Stomach (tissue), 8 donors: ENCODE measurements at regions not wholly inside any gene's neighbourhood (a gene's known extent, or its start where the extent isn't known, plus 50 kb on each side); places are given as distances from the start of the nearest gene placed in this dataset.

Source experiments
- DNase-seq, 2 donors: peaks; one replicate each; pipeline versions ENCODE4 v3.0.0 to v3.0.0-alpha.2; 2013 to 2019
- H3K27ac ChIP-seq, 5 donors: fragments of 200-600 bp in 4 of 5; sonication (generic) in 4 of 5; one replicate each; pipeline ENCODE4 v1.5.1; 2013 to 2019; ENCODE audit warnings: mild to moderate bottlenecking in 1 of 5, moderate library complexity in 1 of 5
- H3K27me3 ChIP-seq, 3 donors: fragments of 200-600 bp; sonication (generic); one replicate each; pipeline ENCODE4 v1.5.1; 2017 to 2019; ENCODE audit warnings: mixed run types in 1 of 3
- H3K36me3 ChIP-seq, 4 donors: fragments of 200-600 bp; sonication (generic); 1 replicate in 3 of 4; 2 replicates in 1 of 4; pipeline ENCODE4 v1.5.1; 2016 to 2019
- H3K4me1 ChIP-seq, 4 donors: fragments of 200-600 bp; sonication (generic); one replicate each; pipeline ENCODE4 v1.5.1; 2016 to 2019
- H3K4me3 ChIP-seq, 4 donors: fragments of 200-600 bp; sonication (generic) in 3 of 4; one replicate each; pipeline ENCODE4 v1.5.1; 2016 to 2019; ENCODE audit warnings: mild to moderate bottlenecking in 1 of 4
- H3K9me3 ChIP-seq, 4 donors: fragments of 200-600 bp; sonication (generic); one replicate each; pipeline ENCODE4 v1.5.1; 2016 to 2019
- EP300 ChIP-seq: sonication (generic); formaldehyde crosslinking; IDR thresholded peaks from one replicate; pipeline ENCODE4 v1.6.1; 2017; ENCODE audit warnings: antibody characterized with exemption
- POLR2A ChIP-seq, 4 donors: fragments of 450-650 bp; IDR thresholded peaks; one replicate each; pipeline ENCODE4 v1.6.1; 2016; ENCODE audit warnings: antibody characterized with exemption in 4 of 4, control low read depth in 2 of 4, mild to moderate bottlenecking in 1 of 4, moderate library complexity in 1 of 4
- POLR2AphosphoS5 ChIP-seq, 3 donors: sonication (generic); formaldehyde crosslinking; IDR thresholded peaks; one replicate each; pipeline ENCODE4 v1.6.1; 2016; ENCODE audit warnings: antibody characterized with exemption in 3 of 3
- WGBS, 5 donors: extraction: QIAGEN DNeasy Blood & Tissue Kit in 3 of 5; methylation state at CpG; one replicate each; pipeline versions ENCODE4 v1.1.5 to v1.1.7; 2013 to 2018; 5-methylcytosine and 5-hydroxymethylcytosine counted together
- intact Hi-C: fragments of 100-400 bp; cut with DNase I; formaldehyde crosslinking; loops from one replicate; pipeline ENCODE4 v1.15.1; 2023; ENCODE audit warnings: low total_unique reads
- TF ChIP-seq, protein P1 (sequence below), 7 experiments: fragments of 450-650 bp in 4 of 7; fragments of 200-600 bp in 3 of 7; sonication (generic) in 3 of 7; IDR thresholded peaks; one replicate each; pipeline ENCODE4 v1.5.1; 2016 to 2019; ENCODE audit warnings: antibody characterized with exemption in 7 of 7, control low read depth in 2 of 7, mild to moderate bottlenecking in 1 of 7
- donor health status: healthy with polysubstance abuse.
- donor health status: Bipolar disorder and iron deficiency.
- donor health status: healthy.

DNA sequence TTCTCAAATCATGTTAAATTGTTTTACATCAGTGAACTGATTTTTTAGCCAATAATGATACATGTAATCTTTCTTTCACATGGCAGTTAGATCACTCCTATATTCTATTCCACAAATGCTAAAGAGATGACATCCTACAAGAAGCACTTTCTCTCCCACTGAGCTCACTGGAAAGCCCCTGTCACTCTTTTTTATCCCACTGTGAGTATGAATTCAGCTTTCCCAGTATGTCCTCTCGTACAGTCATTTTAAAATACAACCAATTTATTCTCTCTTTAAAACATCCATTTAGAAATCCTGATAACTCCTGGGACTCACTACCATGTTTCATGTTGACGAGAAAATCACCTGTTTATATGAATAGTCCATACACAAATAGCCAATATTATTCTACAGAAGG, 599.9 kb downstream of the SEMA5A start:
- H3K4me3 ChIP-seq = no peak overlapping the region
- intact Hi-C loops = no loop called here
- H3K4me1 ChIP-seq = no peaks in the 10 kb centered on the region
- H3K36me3 ChIP-seq = no peaks in the 10 kb centered on the region
- no peak for DNase-seq
- WGBS, 5 donors = 61 to 71% (median 65%) methylated on average over 2 of the region's 2 CpGs
- TF ChIP-seq POLR2A (IDR thresholded peaks at IDR 0.05) (no peak), POLR2AphosphoS5 (IDR thresholded peaks at IDR 0.05) (no peak), EP300 (no peak)
- TF ChIP-seq, protein P1, sequence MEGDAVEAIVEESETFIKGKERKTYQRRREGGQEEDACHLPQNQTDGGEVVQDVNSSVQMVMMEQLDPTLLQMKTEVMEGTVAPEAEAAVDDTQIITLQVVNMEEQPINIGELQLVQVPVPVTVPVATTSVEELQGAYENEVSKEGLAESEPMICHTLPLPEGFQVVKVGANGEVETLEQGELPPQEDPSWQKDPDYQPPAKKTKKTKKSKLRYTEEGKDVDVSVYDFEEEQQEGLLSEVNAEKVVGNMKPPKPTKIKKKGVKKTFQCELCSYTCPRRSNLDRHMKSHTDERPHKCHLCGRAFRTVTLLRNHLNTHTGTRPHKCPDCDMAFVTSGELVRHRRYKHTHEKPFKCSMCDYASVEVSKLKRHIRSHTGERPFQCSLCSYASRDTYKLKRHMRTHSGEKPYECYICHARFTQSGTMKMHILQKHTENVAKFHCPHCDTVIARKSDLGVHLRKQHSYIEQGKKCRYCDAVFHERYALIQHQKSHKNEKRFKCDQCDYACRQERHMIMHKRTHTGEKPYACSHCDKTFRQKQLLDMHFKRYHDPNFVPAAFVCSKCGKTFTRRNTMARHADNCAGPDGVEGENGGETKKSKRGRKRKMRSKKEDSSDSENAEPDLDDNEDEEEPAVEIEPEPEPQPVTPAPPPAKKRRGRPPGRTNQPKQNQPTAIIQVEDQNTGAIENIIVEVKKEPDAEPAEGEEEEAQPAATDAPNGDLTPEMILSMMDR (IDR thresholded peaks at IDR 0.05) = no peak
- no peaks in the 10 kb centered on the region for H3K27me3 ChIP-seq
- no peak overlapping the region for H3K27ac ChIP-seq
- peaks cover 0 to 7% (median 2%) of the 10 kb centered on the region in 4 donors for H3K9me3 ChIP-seq

DNA sequence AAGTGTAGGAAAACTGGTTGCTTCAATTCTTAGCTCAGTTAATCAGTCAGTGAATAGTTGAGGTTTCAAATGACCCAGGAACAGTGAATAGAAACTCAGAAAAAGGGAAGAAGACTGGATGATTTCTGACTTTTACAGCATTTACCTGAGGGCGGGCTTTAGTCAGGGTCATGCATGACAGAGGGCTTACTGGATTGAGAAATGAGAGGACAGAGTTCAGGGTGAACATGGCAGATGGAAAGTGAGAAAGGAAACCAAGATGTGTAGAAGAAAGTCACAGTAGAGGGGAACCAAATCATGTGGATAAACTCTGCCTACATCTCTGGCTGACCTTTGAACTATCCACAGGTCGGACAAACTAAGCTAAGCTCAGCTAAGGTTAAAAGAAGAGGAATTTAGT, 596.0 kb downstream of the SEMA5A start:
- no peak for TF ChIP-seq POLR2A (IDR thresholded peaks at IDR 0.05)
- TF ChIP-seq EP300 = no peak
- TF ChIP-seq, protein P1 (IDR thresholded peaks at IDR 0.05) = no peak
- TF ChIP-seq POLR2AphosphoS5 (IDR thresholded peaks at IDR 0.05) = no peak
- intact Hi-C loops = no loop called here
- Histone ChIP-seq H3K9me3 (no peaks in the 10 kb centered on the region), H3K27me3 (no peaks in the 10 kb centered on the region), H3K36me3 (no peaks in the 10 kb centered on the region), H3K27ac (no peak overlapping the region), H3K4me1 (no peaks in the 10 kb centered on the region), H3K4me3 (no peak overlapping the region)
- DNase-seq = no peak
- WGBS, 5 donors = 54 to 68% (median 56%) methylated on average over 2 of the region's 2 CpGs

DNA sequence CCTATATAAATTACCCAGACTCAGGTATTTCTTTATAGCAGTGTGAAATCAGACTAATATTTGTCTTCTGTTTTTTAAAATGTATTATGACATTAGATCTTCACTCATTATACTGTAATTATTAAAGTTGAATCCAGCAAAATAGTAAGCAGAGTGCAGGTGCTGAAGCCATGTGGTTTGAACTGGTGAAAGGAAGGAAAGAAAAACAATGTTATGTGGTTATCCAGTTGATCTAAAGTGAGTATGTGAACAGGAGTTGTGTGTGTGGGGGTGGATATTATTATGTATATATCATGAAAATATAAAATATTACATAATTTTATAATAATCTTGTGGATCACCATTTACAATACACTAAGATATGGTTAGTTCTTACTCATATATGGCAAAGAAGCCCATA, 593.7 kb downstream of the SEMA5A start:
- no peak overlapping the region for H3K27ac ChIP-seq
- intact Hi-C loops = no loop called here

DNA sequence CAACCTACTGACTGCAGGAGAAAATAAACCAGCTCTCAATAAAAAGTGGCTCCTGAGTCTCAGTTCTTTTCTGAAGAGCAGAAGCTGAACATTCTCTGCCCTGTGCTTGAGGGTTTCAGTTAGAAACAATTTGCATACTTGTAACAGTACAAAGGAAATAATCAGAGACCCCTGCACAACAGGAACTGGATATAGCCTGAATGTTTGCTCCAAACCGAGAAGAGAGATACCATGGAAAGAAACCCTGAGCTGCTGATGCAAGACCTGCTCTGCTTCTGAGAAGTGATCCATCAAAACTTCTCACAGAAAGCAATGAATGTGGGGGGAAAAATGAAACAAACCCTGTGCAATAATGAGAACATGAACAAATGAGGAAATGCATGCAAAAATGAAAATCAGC, 592.9 kb downstream of the SEMA5A start:
- no peak overlapping the region for H3K27ac ChIP-seq
- DNase-seq = no peak
- intact Hi-C loops = no loop called here
- no peaks in the 10 kb centered on the region for H3K4me1 ChIP-seq
- no peak overlapping the region for H3K4me3 ChIP-seq
- no peaks in the 10 kb centered on the region for H3K36me3 ChIP-seq
- H3K9me3 ChIP-seq = no peaks in the 10 kb centered on the region
- TF ChIP-seq EP300 (no peak), POLR2A (IDR thresholded peaks at IDR 0.05) (no peak), POLR2AphosphoS5 (IDR thresholded peaks at IDR 0.05) (no peak)
- TF ChIP-seq, protein P1 (IDR thresholded peaks at IDR 0.05) = no peak
- 6 to 24% (median 15%) methylated on average over 1 of the region's 1 CpG for WGBS, 5 donors
- no peaks in the 10 kb centered on the region for H3K27me3 ChIP-seq

More for the DNA sequence above, 593.7 kb downstream of the SEMA5A start:
- Histone ChIP-seq H3K27me3 (no peaks in the 10 kb centered on the region), H3K9me3 (no peaks in the 10 kb centered on the region), H3K4me1 (no peaks in the 10 kb centered on the region), H3K36me3 (no peaks in the 10 kb centered on the region), H3K4me3 (no peak overlapping the region)
- no peak for DNase-seq
- no peak for TF ChIP-seq POLR2A (IDR thresholded peaks at IDR 0.05)
- TF ChIP-seq, protein P1 (IDR thresholded peaks at IDR 0.05) = no peak
- TF ChIP-seq EP300 = no peak
- TF ChIP-seq POLR2AphosphoS5 (IDR thresholded peaks at IDR 0.05) = no peak
